ENCODE measurements at regions not wholly inside any gene's neighbourhood (a gene's known extent, or its start where the extent isn't known, plus 50 kb on each side); places are given as distances from the start of the nearest gene placed in this dataset.

DNA sequence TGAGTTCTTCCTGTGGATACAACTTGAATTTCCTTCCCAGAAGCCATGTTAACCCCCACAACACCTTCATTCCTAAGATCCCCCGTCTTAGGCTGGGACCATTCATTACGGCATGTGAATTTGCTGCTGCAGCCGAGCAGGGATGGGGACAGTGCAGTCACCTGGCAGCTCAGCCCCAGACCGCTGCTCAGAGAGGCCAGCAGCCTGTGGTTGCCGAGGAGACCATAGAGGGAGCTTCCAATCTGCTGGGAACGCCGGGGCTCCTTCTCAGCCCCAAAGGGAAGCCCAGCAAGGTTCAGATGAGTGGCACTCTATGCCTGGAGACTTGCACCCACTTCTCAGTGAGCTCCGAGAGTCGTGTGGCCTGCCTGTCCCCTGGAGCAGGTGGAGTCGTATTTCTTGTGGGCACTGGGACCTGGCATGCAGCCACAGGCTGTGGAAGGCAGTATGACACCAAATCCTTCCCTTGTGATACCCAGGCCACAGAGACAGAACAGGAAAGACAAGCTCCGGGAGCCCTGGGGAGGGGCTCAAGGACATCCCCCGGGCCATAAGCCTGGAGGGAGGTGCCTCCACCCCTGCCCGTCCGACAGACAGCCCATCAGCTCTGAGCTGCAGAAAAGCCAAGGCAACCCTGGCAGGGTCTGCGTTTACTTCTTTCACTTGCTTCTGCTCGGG is 167.3 kb downstream of the FAM43A start:
- TF ChIP-seq, protein P1, sequence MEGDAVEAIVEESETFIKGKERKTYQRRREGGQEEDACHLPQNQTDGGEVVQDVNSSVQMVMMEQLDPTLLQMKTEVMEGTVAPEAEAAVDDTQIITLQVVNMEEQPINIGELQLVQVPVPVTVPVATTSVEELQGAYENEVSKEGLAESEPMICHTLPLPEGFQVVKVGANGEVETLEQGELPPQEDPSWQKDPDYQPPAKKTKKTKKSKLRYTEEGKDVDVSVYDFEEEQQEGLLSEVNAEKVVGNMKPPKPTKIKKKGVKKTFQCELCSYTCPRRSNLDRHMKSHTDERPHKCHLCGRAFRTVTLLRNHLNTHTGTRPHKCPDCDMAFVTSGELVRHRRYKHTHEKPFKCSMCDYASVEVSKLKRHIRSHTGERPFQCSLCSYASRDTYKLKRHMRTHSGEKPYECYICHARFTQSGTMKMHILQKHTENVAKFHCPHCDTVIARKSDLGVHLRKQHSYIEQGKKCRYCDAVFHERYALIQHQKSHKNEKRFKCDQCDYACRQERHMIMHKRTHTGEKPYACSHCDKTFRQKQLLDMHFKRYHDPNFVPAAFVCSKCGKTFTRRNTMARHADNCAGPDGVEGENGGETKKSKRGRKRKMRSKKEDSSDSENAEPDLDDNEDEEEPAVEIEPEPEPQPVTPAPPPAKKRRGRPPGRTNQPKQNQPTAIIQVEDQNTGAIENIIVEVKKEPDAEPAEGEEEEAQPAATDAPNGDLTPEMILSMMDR (IDR thresholded peaks at IDR 0.05; ENCODE audit: control insufficient read depth, insufficient read depth, low read depth, low read length, missing control alignments) = no peak
- H3K4me3 ChIP-seq (ENCODE audit: control insufficient read depth, low read depth, low read length) = no peak overlapping the region
- no peak for DNase-seq (ENCODE audit: low read depth)

DNA sequence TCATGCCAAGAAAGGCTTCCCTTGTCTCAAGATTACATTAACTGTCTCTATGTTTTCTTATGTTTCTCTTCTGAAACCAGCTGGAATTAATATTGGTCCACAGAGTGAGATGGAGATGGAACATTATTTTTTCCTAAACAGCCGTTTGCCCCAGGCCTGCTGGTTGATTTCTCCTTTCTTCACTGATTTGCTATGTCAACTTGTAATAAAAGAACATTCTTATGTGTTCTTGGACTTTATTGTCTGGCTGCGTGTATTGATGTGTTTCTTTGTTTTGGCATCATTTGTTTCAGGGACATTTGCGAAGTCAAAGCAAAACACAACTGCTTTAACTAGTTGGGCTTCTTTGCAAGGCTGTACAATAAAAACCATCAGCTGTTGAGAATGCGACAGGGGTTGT is 168.5 kb downstream of the FAM43A start:
- no peak for DNase-seq (ENCODE audit: low read depth)
- TF ChIP-seq, protein P1 (IDR thresholded peaks at IDR 0.05; ENCODE audit: control insufficient read depth, insufficient read depth, low read depth, low read length, missing control alignments) = no peak
- H3K4me3 ChIP-seq (ENCODE audit: control insufficient read depth, low read depth, low read length) = no peak overlapping the region

DNA sequence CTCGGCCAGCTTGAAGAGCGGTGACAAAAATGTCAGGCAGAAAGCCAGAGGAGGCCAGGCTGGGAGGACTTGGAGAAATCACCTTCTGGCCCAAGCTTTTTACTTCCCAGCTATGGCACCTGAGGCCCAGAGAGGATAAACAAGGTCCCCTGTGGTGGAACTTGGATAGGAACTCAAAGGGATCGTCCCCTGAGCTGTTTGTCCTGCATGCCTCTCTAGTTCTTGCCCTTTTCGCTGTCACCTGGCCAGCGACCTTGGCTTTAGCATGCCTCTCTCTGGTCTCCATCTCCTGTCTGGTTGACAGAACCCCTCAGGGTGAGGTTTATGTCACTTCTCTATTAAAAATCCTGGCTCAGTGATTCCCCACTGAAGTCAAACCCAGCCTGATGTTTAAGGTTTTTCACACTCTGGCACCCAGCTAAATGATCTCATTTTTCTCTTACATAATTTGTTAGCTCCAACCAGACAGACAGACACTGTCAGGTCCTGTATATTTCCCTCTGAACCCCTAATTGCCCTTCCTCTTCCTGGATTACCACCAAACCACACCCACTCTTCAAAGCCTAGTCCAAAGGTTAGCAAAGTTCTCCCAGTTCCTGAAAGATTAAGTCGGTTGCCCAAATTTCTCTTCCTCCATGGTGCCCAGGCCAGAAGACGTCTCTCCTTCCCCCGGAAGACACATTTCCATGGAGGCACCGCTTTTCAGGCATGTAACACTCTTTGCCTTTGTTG is 169.1 kb downstream of the FAM43A start:
- no peak for DNase-seq (ENCODE audit: low read depth)
- TF ChIP-seq, protein P1 (IDR thresholded peaks at IDR 0.05; ENCODE audit: control insufficient read depth, insufficient read depth, low read depth, low read length, missing control alignments) = no peak
- no peak overlapping the region for H3K4me3 ChIP-seq (ENCODE audit: control insufficient read depth, low read depth, low read length)

DNA sequence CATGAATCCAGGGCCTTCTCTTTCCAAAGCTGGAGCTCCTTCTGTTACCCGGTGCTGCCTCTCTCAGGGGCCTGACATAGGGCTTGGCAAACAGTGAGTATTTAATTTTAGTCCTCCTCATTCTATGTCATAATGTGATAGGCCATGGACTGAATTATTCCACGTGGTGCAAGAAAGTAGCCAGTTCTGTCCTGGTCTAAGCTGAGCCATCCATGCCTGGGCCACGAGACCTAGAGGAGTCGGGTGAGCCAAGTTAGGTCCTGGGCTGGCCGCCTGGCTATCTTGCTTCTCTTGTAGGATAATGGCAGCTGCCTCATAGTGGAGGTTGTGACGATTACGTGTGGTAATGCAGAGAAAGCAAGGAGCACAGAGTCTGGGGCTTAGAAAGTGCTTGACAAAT is 170.6 kb downstream of the FAM43A start:
- H3K4me3 ChIP-seq (ENCODE audit: control insufficient read depth, low read depth, low read length) = no peak overlapping the region
- TF ChIP-seq, protein P1 (IDR thresholded peaks at IDR 0.05; ENCODE audit: control insufficient read depth, insufficient read depth, low read depth, low read length, missing control alignments) = no peak
- DNase-seq (ENCODE audit: low read depth) = no peak

DNA sequence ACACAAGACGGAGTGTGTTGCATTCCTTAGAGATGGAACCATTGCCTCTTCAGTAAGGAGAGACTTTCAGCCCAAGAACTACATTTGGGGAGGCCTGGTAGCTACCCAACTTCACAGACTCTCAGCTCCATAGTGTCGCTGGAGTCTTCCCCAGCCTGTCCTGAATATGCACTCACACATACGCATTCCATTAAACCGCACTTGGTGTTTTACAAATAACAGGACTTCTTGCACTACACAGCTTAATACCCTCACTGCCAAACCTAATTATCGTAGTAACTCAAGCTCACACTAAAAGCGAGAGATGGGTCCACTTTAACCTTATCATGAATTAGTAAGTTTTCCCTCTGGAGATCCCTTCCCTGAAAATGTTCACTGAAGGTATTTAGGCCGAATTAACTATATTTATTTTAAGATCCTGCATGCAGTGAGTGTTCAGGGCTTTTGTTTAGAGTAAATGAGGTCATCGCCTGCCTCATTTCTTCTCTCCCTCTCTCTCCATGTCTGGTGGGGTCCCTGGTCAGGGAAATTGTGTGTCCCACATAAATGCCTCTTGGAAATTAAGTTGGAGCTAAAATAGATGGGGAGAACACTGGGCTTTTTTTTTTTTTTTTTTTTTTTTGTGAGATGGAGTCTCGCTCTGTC is 171.9 kb downstream of the FAM43A start:
- no peak for DNase-seq (ENCODE audit: low read depth)
- no peak overlapping the region for H3K4me3 ChIP-seq (ENCODE audit: control insufficient read depth, low read depth, low read length)
- TF ChIP-seq, protein P1 (IDR thresholded peaks at IDR 0.05; ENCODE audit: control insufficient read depth, insufficient read depth, low read depth, low read length, missing control alignments) = no peak

DNA sequence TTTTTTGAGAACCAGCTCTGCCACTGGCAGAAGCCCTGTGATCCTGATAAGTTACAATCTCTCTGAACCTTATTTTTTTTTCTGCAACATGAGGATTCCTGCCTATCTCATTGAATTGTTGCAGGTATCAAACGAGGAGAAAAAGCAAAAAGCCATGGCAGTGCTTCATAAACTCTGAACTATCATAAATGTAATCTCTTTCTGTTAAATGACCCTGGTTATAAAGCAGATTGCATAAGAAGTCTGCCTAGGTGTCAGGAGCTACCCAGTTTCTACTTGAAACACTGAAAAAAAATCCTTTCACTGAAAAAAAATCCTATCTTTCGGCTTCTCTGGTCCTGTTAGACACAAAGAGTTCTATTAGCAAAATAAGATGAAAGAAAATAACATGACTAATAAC is 172.7 kb downstream of the FAM43A start:
- TF ChIP-seq, protein P1 (IDR thresholded peaks at IDR 0.05; ENCODE audit: control insufficient read depth, insufficient read depth, low read depth, low read length, missing control alignments) = no peak
- no peak for DNase-seq (ENCODE audit: low read depth)
- no peak overlapping the region for H3K4me3 ChIP-seq (ENCODE audit: control insufficient read depth, low read depth, low read length)

Data from AG09309 (cell line).